ENCODE measurements at regions not wholly inside any gene's neighbourhood (a gene's known extent, or its start where the extent isn't known, plus 50 kb on each side); places are given as distances from the start of the nearest gene placed in this dataset.
"Not testable (repeated sequence)": the region's sequence is repeated elsewhere in the genome, so short reads cannot be mapped to it uniquely, and the experiment has no call there.

GRCh38 chr3:132084982-132085381 is 50.2 kb upstream of the CPNE4 start:
- no peak for DNase-seq

GRCh38 chr3:132087356-132087755 is 52.5 kb upstream of the CPNE4 start:
- no peak for DNase-seq

GRCh38 chr3:132088291-132088690 is 53.5 kb upstream of the CPNE4 start:
- DNase-seq, result no peak

- no peak for DNase-seq
These were observed 56.1 kb upstream of the CPNE4 start for GRCh38 chr3:132090921-132091320.

- no peak for DNase-seq
These were observed 81.8 kb upstream of the CPNE4 start for GRCh38 chr3:132116601-132117000.

GRCh38 chr3:132117642-132118041 is 82.8 kb upstream of the CPNE4 start:
- no peak for DNase-seq

GRCh38 chr3:132119531-132119930 is 84.7 kb upstream of the CPNE4 start:
- DNase-seq, result no peak

- no peak for DNase-seq
These were observed 89.3 kb upstream of the CPNE4 start for GRCh38 chr3:132124096-132124495.

- DNase-seq, result no peak
These were observed 90.0 kb upstream of the CPNE4 start for GRCh38 chr3:132124651-132125284.

- no peak for DNase-seq
These were observed 99.8 kb upstream of the CPNE4 start for GRCh38 chr3:132134611-132135010.

GRCh38 chr3:132135628-132136333 is 101.0 kb upstream of the CPNE4 start:
- DNase-seq, result no peak

GRCh38 chr3:132136334-132136716 is 101.5 kb upstream of the CPNE4 start:
- no peak for DNase-seq

- DNase-seq, result not testable (repeated sequence)
These were observed 102.1 kb upstream of the CPNE4 start for GRCh38 chr3:132136902-132137301.

- no peak for DNase-seq
These were observed 111.0 kb upstream of the CPNE4 start for GRCh38 chr3:132145833-132146232.

- DNase-seq, result no peak
These were observed 119.8 kb upstream of the CPNE4 start for GRCh38 chr3:132154619-132155018.

- no peak for DNase-seq
These were observed 124.3 kb upstream of the CPNE4 start for GRCh38 chr3:132159145-132159544.

- DNase-seq, result no peak
These were observed 125.4 kb upstream of the CPNE4 start for GRCh38 chr3:132160198-132160597.

- DNase-seq, result no peak
These were observed 126.8 kb upstream of the CPNE4 start for GRCh38 chr3:132161608-132162007.

GRCh38 chr3:132164469-132165092 is 129.8 kb upstream of the CPNE4 start:
- no peak for DNase-seq

GRCh38 chr3:132167870-132168269 is 133.1 kb upstream of the CPNE4 start:
- DNase-seq, result no peak

- no peak for DNase-seq
These were observed 139.7 kb upstream of the CPNE4 start for GRCh38 chr3:132174500-132174899.

- peak; percentile 49 for DNase-seq
These were observed 136.8 kb upstream of the ACP3 start for GRCh38 chr3:132180337-132180791.

- no peak for DNase-seq
These were observed 133.4 kb upstream of the ACP3 start for GRCh38 chr3:132183811-132184210.

GRCh38 chr3:132187746-132188145 is 129.5 kb upstream of the ACP3 start:
- no peak for DNase-seq
